ENCODE measurements at regions not wholly inside any gene's neighbourhood (a gene's known extent, or its start where the extent isn't known, plus 50 kb on each side); places are given as distances from the start of the nearest gene placed in this dataset.

GRCh38 chr3:124292329-124292728 lies 300.4 kb upstream of the ROPN1 start:
- Histone ChIP-seq H3K36me3 (replicated peaks in 1 of 2; ENCODE audit: control insufficient read depth in 2 of 2, insufficient read depth in 2 of 2, low read length in 2 of 2) (no peaks in the 10 kb centered on the region), H3K79me1 (ENCODE audit: low read depth, low read length) (no peaks in the 10 kb centered on the region), H4K8ac (ENCODE audit: low read depth, low read length) (no peak overlapping the region), H3K9ac (ENCODE audit: low read depth, low read length, poor library complexity) (no peak overlapping the region), H3K18ac (ENCODE audit: low read length) (no peak overlapping the region), H3K14ac (ENCODE audit: low read length) (peak overlapping the region; percentile 25), H3K27me3 (ENCODE audit: control insufficient read depth in 3 of 3, insufficient read depth in 3 of 3, low read depth in 1 of 3, low read length in 3 of 3) (no peaks in the 10 kb centered on the region), H3K4ac (ENCODE audit: low read length) (no peak overlapping the region), H2AFZ (ENCODE audit: low read length) (no peak overlapping the region), H3K23ac (ENCODE audit: low read depth, low read length, poor library complexity) (no peak overlapping the region), H3K4me1 (ENCODE audit: control insufficient read depth in 2 of 2, insufficient read depth in 1 of 2, low read depth in 1 of 2, low read length in 2 of 2) (peaks cover 0 to 2% of the 10 kb centered on the region in 2 donors), H2BK12ac (ENCODE audit: low read length) (no peak overlapping the region), H4K91ac (ENCODE audit: low read depth, low read length, poor library complexity) (no peak overlapping the region), H2AK5ac (ENCODE audit: low read depth, low read length) (no peak overlapping the region), H2BK120ac (ENCODE audit: low read depth, low read length) (no peak overlapping the region), H3K9me3 (replicated peaks in 1 of 2; ENCODE audit: control insufficient read depth in 2 of 2, insufficient read depth in 1 of 2, low read depth in 1 of 2, low read length in 2 of 2) (peaks cover 0 to 4% of the 10 kb centered on the region in 2 donors), H2BK15ac (ENCODE audit: low read length) (no peak overlapping the region), H3K4me3 (ENCODE audit: low read length in 2 of 2) (no peak overlapping the region), H3K27ac (replicated peaks; ENCODE audit: low read length) (no peak overlapping the region), H2BK5ac (ENCODE audit: low read length) (no peak overlapping the region), H3K4me2 (ENCODE audit: insufficient read depth, low read length, poor library complexity, severe bottlenecking) (no peak overlapping the region)
- DNase-seq (ENCODE audit: low spot score): no peak
- no CpG with 5 or more reads among the region's 4 CpGs for WGBS, 2 donors (ENCODE audit: extremely low coverage in 2 of 2, insufficient read length in 2 of 2, insufficient replicate concordance in 1 of 2)

DNA sequence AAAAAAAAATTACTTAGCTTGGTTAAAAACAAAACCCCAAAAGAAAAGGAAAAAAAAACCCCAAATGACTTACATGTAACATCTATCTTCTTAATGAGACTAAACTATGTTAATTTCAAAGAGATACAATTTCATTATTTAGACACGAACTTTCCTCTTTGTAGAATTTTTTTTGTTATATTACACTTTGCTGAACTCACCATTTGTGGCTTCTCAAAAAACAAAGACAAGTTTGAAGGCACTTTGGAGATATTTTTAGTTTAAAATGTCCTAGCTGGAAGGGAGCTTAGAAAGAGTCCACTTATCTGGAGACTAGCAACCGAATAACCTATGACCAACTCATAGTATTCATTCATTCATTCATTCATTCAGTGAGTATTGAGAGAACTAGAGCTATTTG lies 301.7 kb upstream of the ROPN1 start:
- Histone ChIP-seq H3K79me1 (ENCODE audit: low read depth, low read length) (no peaks in the 10 kb centered on the region), H3K23ac (ENCODE audit: low read depth, low read length, poor library complexity) (no peak overlapping the region), H3K27me3 (ENCODE audit: control insufficient read depth in 3 of 3, insufficient read depth in 3 of 3, low read depth in 1 of 3, low read length in 3 of 3) (no peaks in the 10 kb centered on the region), H4K91ac (ENCODE audit: low read depth, low read length, poor library complexity) (no peak overlapping the region), H3K4me2 (ENCODE audit: insufficient read depth, low read length, poor library complexity, severe bottlenecking) (no peak overlapping the region), H2BK12ac (ENCODE audit: low read length) (no peak overlapping the region), H3K18ac (ENCODE audit: low read length) (no peak overlapping the region), H2AK5ac (ENCODE audit: low read depth, low read length) (no peak overlapping the region), H3K4me3 (ENCODE audit: low read length in 2 of 2) (no peak overlapping the region), H2BK15ac (ENCODE audit: low read length) (no peak overlapping the region), H3K14ac (ENCODE audit: low read length) (no peak overlapping the region), H3K27ac (replicated peaks; ENCODE audit: low read length) (no peak overlapping the region), H2BK120ac (ENCODE audit: low read depth, low read length) (no peak overlapping the region), H3K4me1 (ENCODE audit: control insufficient read depth in 2 of 2, insufficient read depth in 1 of 2, low read depth in 1 of 2, low read length in 2 of 2) (peaks cover 0 to 12% of the 10 kb centered on the region in 2 donors), H2AFZ (ENCODE audit: low read length) (no peak overlapping the region), H3K9ac (ENCODE audit: low read depth, low read length, poor library complexity) (no peak overlapping the region), H4K8ac (ENCODE audit: low read depth, low read length) (no peak overlapping the region), H3K4ac (ENCODE audit: low read length) (no peak overlapping the region), H3K9me3 (replicated peaks in 1 of 2; ENCODE audit: control insufficient read depth in 2 of 2, insufficient read depth in 1 of 2, low read depth in 1 of 2, low read length in 2 of 2) (peaks cover 0 to 3% of the 10 kb centered on the region in 2 donors), H3K36me3 (replicated peaks in 1 of 2; ENCODE audit: control insufficient read depth in 2 of 2, insufficient read depth in 2 of 2, low read length in 2 of 2) (no peaks in the 10 kb centered on the region), H2BK5ac (ENCODE audit: low read length) (no peak overlapping the region)
- DNase-seq (ENCODE audit: low spot score): no peak
- no CpG with 5 or more reads among the region's 2 CpGs for WGBS, 2 donors (ENCODE audit: extremely low coverage in 2 of 2, insufficient read length in 2 of 2, insufficient replicate concordance in 1 of 2)

DNA sequence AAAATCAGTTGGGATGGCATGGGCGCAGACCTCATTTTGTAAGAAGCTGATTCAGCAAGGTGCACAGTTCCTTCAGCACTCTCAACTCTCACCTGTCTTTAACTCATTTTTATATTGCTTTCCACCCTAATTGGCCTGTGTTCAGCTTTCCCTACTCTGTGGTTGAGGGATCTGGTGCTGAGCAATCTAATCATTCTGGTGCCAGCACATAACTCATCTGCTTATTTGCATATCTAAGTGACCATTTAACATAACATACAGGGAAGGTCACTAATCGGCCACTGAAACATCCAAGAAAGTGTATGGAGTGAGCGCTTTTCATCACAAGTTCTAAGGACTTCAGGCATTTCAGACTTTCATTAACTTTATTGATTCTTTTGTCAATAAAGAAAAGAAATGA lies 303.4 kb upstream of the ROPN1 start:
- no peak overlapping the region for H3K4ac ChIP-seq (ENCODE audit: low read length)
- no peak overlapping the region for H2AK5ac ChIP-seq (ENCODE audit: low read depth, low read length)
- peaks cover 0 to 19% of the 10 kb centered on the region in 2 donors for H3K4me1 ChIP-seq (ENCODE audit: control insufficient read depth in 2 of 2, insufficient read depth in 1 of 2, low read depth in 1 of 2, low read length in 2 of 2)
- no peak overlapping the region for H3K23ac ChIP-seq (ENCODE audit: low read depth, low read length, poor library complexity)
- H3K79me1 ChIP-seq (ENCODE audit: low read depth, low read length): no peaks in the 10 kb centered on the region
- no peak overlapping the region for H4K91ac ChIP-seq (ENCODE audit: low read depth, low read length, poor library complexity)
- H2BK12ac ChIP-seq (ENCODE audit: low read length): no peak overlapping the region
- H3K4me3 ChIP-seq (ENCODE audit: low read length in 2 of 2): no peak overlapping the region
- no peak overlapping the region for H3K27ac ChIP-seq (replicated peaks; ENCODE audit: low read length)
- no peak overlapping the region for H2AFZ ChIP-seq (ENCODE audit: low read length)
- no peak overlapping the region for H3K14ac ChIP-seq (ENCODE audit: low read length)
- H3K27me3 ChIP-seq (ENCODE audit: control insufficient read depth in 3 of 3, insufficient read depth in 3 of 3, low read depth in 1 of 3, low read length in 3 of 3): no peaks in the 10 kb centered on the region
- no peak overlapping the region for H3K4me2 ChIP-seq (ENCODE audit: insufficient read depth, low read length, poor library complexity, severe bottlenecking)
- H3K9me3 ChIP-seq (replicated peaks in 1 of 2; ENCODE audit: control insufficient read depth in 2 of 2, insufficient read depth in 1 of 2, low read depth in 1 of 2, low read length in 2 of 2): no peaks in the 10 kb centered on the region
- H4K8ac ChIP-seq (ENCODE audit: low read depth, low read length): no peak overlapping the region
- H3K9ac ChIP-seq (ENCODE audit: low read depth, low read length, poor library complexity): no peak overlapping the region
- WGBS, 2 donors (ENCODE audit: extremely low coverage in 2 of 2, insufficient read length in 2 of 2, insufficient replicate concordance in 1 of 2): no CpG with 5 or more reads among the region's 3 CpGs
- no peaks in the 10 kb centered on the region for H3K36me3 ChIP-seq (replicated peaks in 1 of 2; ENCODE audit: control insufficient read depth in 2 of 2, insufficient read depth in 2 of 2, low read length in 2 of 2)
- no peak overlapping the region for H2BK5ac ChIP-seq (ENCODE audit: low read length)
- no peak overlapping the region for H2BK15ac ChIP-seq (ENCODE audit: low read length)
- no peak overlapping the region for H2BK120ac ChIP-seq (ENCODE audit: low read depth, low read length)
- H3K18ac ChIP-seq (ENCODE audit: low read length): no peak overlapping the region
- no peak for DNase-seq (ENCODE audit: low spot score)

DNA sequence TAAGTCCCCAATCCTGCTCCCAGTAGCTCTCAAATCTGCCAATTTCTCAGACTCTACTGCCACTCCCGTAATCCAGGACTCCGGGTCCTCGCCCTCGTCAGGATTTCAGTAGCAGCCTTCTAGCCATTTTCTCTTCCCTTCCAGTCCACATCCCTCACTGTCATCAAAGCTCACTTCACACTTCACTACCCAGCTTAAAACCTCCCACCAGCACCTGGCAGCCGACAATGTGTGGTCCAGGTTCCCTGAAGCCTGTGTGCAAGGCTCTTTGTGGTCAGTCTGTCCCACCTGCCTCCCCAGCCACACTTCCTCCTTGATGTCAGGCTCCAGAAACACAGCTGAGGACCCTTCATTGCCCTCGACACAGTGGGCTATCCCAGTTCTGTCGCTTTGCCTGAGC lies 304.5 kb upstream of the ROPN1 start:
- Histone ChIP-seq H2BK5ac (ENCODE audit: low read length) (no peak overlapping the region), H3K9ac (ENCODE audit: low read depth, low read length, poor library complexity) (no peak overlapping the region), H3K4me1 (ENCODE audit: control insufficient read depth in 2 of 2, insufficient read depth in 1 of 2, low read depth in 1 of 2, low read length in 2 of 2) (peaks cover 0 to 19% of the 10 kb centered on the region in 2 donors), H3K4me3 (ENCODE audit: low read length in 2 of 2) (no peak overlapping the region), H3K9me3 (replicated peaks in 1 of 2; ENCODE audit: control insufficient read depth in 2 of 2, insufficient read depth in 1 of 2, low read depth in 1 of 2, low read length in 2 of 2) (no peaks in the 10 kb centered on the region), H2AFZ (ENCODE audit: low read length) (no peak overlapping the region), H2BK12ac (ENCODE audit: low read length) (no peak overlapping the region), H3K79me1 (ENCODE audit: low read depth, low read length) (no peaks in the 10 kb centered on the region), H4K8ac (ENCODE audit: low read depth, low read length) (no peak overlapping the region), H2AK5ac (ENCODE audit: low read depth, low read length) (no peak overlapping the region), H3K4ac (ENCODE audit: low read length) (no peak overlapping the region), H3K27me3 (ENCODE audit: control insufficient read depth in 3 of 3, insufficient read depth in 3 of 3, low read depth in 1 of 3, low read length in 3 of 3) (no peaks in the 10 kb centered on the region), H2BK120ac (ENCODE audit: low read depth, low read length) (no peak overlapping the region), H3K23ac (ENCODE audit: low read depth, low read length, poor library complexity) (no peak overlapping the region), H3K27ac (replicated peaks; ENCODE audit: low read length) (no peak overlapping the region), H3K36me3 (replicated peaks in 1 of 2; ENCODE audit: control insufficient read depth in 2 of 2, insufficient read depth in 2 of 2, low read length in 2 of 2) (peaks cover 0 to under 1% of the 10 kb centered on the region in 2 donors), H3K14ac (ENCODE audit: low read length) (no peak overlapping the region), H3K18ac (ENCODE audit: low read length) (peak overlapping the region; percentile 57), H4K91ac (ENCODE audit: low read depth, low read length, poor library complexity) (no peak overlapping the region), H2BK15ac (ENCODE audit: low read length) (no peak overlapping the region), H3K4me2 (ENCODE audit: insufficient read depth, low read length, poor library complexity, severe bottlenecking) (no peak overlapping the region)
- WGBS, 2 donors (ENCODE audit: extremely low coverage in 2 of 2, insufficient read length in 2 of 2, insufficient replicate concordance in 1 of 2): no CpG with 5 or more reads among the region's 7 CpGs
- no peak for DNase-seq (ENCODE audit: low spot score)

Measured in neuronal stem cell (in vitro differentiated cells).